A549 (cell line): ENCODE measurements at regions not wholly inside any gene's neighbourhood (a gene's known extent, or its start where the extent isn't known, plus 50 kb on each side); places are given as distances from the start of the nearest gene placed in this dataset.

Source experiments
- ATAC-seq, 2 experiments: fragments of 200-7000 bp in 1 of 2; fragments of >200 bp in 1 of 2; cut with Nextera tagmentation in 1 of 2; cut with Tn5 transposase in 1 of 2; 3 replicates each; pipeline versions ENCODE4 v1.8.0 to v1.9.1; 2018 to 2020; ENCODE audit warnings: mild to moderate bottlenecking in 1 of 2, moderate library complexity in 1 of 2
- CTCF ChIA-PET: fragments of 300-600 bp; sonication (Branson Sonifier 250); formaldehyde crosslinking; extraction: SDS; loops from one replicate; lab custom pipeline; 2021; ENCODE audit warnings: antibody characterized with exemption, inconsistent platforms; lab: Yijun Ruan, JAX
- POLR2A ChIA-PET: fragments of 350-600 bp; formaldehyde crosslinking; extraction: SDS; loops from one replicate; lab custom pipeline; 2021; ENCODE audit warnings: antibody characterized with exemption, inconsistent platforms; lab: Yijun Ruan, JAX
- DNase-seq, 2 experiments: peaks; one replicate each; pipeline versions ENCODE4 v3.0.0 to v3.0.0-alpha.2; 2011 to 2016; ENCODE audit warnings: low read depth in 1 of 2, low spot score in 1 of 2
- FAIRE-seq: peaks from 2 replicates; lab custom pipeline; 2011; peaks lifted over from hg19 to GRCh38; lab: Jason Lieb, UNC
- H3K27ac ChIP-seq, 2 experiments: fragments of >200 bp; sonication (Bioruptor Twin); formaldehyde crosslinking; 3 replicates each; pipeline ENCODE4 v1.5.1; 2016 to 2017
- H3K4me1 ChIP-seq: fragments of >200 bp; sonication (Bioruptor Twin); formaldehyde crosslinking; 3 replicates; pipeline ENCODE4 v1.6.1; 2016
- H3K4me2 ChIP-seq: fragments of >200 bp; sonication (Bioruptor Twin); formaldehyde crosslinking; 3 replicates; pipeline ENCODE4 v1.6.1; 2016
- H3K4me3 ChIP-seq: fragments of >200 bp; sonication (Bioruptor Twin); formaldehyde crosslinking; 3 replicates; pipeline ENCODE4 v1.5.1; 2016
- H3K9me3 ChIP-seq: fragments of >200 bp; sonication (Bioruptor Twin); formaldehyde crosslinking; 3 replicates; pipeline ENCODE4 v1.6.1; 2016
- BHLHE40 ChIP-seq: IDR thresholded peaks from 2 replicates; pipeline ENCODE4 v1.6.1; 2012; ENCODE audit warnings: low read depth, low read length, inconsistent platforms
- CBX8 ChIP-seq: fragments of 200-600 bp; sonication (generic); IDR thresholded peaks from 2 replicates; pipeline ENCODE4 v1.6.1; 2016
- CEBPB ChIP-seq, 2 experiments: fragments of >200 bp in 1 of 2; sonication (Bioruptor Twin) in 1 of 2; formaldehyde crosslinking in 1 of 2; IDR thresholded peaks; 2 replicates each; pipeline ENCODE4 v1.6.1; 2012 to 2016
- EHMT2 ChIP-seq: fragments of 200-600 bp; sonication (generic); IDR thresholded peaks from 2 replicates; pipeline ENCODE4 v1.6.1; 2016; ENCODE audit warnings: antibody characterized with exemption, low read depth, mild to moderate bottlenecking, moderate library complexity
- FOSL2 ChIP-seq, 2 experiments: fragments of 450-650 bp in 1 of 2; fragments of >200 bp in 1 of 2; sonication (Bioruptor Twin) in 1 of 2; formaldehyde crosslinking; IDR thresholded peaks; 2 replicates each; pipeline versions ENCODE4 v1.5.0 to v1.6.1; 2016 to 2020; ENCODE audit warnings: mild to moderate bottlenecking in 1 of 2, moderate library complexity in 1 of 2
- JUNB ChIP-seq: fragments of >200 bp; sonication (Bioruptor Twin); formaldehyde crosslinking; IDR thresholded peaks from 2 replicates; pipeline ENCODE4 v1.6.1; 2016
- KDM1A ChIP-seq: fragments of 200-600 bp; sonication (generic); IDR thresholded peaks from 2 replicates; pipeline ENCODE4 v1.6.1; 2016; ENCODE audit warnings: low read depth, mild to moderate bottlenecking
- MAFK ChIP-seq: fragments of 450-650 bp; IDR thresholded peaks from 2 replicates; pipeline ENCODE4 v1.6.1; 2014; ENCODE audit not compliant: partially characterized antibody
- MYC ChIP-seq: IDR thresholded peaks from 2 replicates; pipeline ENCODE4 v1.6.1; 2012; ENCODE audit warnings: mild to moderate bottlenecking, inconsistent platforms, low read length, improper control_type of control experiment, borderline replicate concordance
- NPAS2 ChIP-seq: fragments of 250-450 bp; sonication (Bioruptor Pico); IDR thresholded peaks from 2 replicates; pipeline ENCODE4 v1.8.0; 2022; ENCODE audit warnings: mild to moderate bottlenecking, moderate library complexity, borderline replicate concordance
- NR3C1 ChIP-seq: fragments of >200 bp; sonication (Bioruptor Twin); formaldehyde crosslinking; IDR thresholded peaks from 3 replicates; pipeline ENCODE4 v1.6.1; 2017
- PHF8 ChIP-seq: fragments of 200-600 bp; sonication (generic); IDR thresholded peaks from 2 replicates; pipeline ENCODE4 v1.6.1; 2016; ENCODE audit warnings: low read depth, mild to moderate bottlenecking, antibody characterized with exemption, moderate library complexity, borderline replicate concordance
- RCOR1 ChIP-seq: fragments of 150-350 bp; IDR thresholded peaks from 2 replicates; pipeline ENCODE4 v1.6.1; 2014; ENCODE audit warnings: antibody characterized with exemption, low read length, low read depth
- SMC3 ChIP-seq: fragments of >200 bp; sonication (Bioruptor Twin); formaldehyde crosslinking; IDR thresholded peaks from 3 replicates; pipeline ENCODE4 v1.6.1; 2018; ENCODE audit warnings: inconsistent platforms
- SREBF2 ChIP-seq: fragments of 450-650 bp; IDR thresholded peaks from 2 replicates; pipeline ENCODE4 v1.6.1; 2014; ENCODE audit warnings: mild to moderate bottlenecking, moderate library complexity
- TFCP2L1 ChIP-seq: fragments of 250-450 bp; sonication (Bioruptor Pico); IDR thresholded peaks from 2 replicates; pipeline ENCODE4 v1.5.0; 2021; ENCODE audit warnings: mild to moderate bottlenecking
- TP53 ChIP-seq: fragments of 250-450 bp; sonication (Bioruptor Pico); IDR thresholded peaks from 2 replicates; pipeline ENCODE4 v1.5.0; 2021; ENCODE audit warnings: mild to moderate bottlenecking, moderate library complexity
- ZC3H11A ChIP-seq: fragments of 450-650 bp; IDR thresholded peaks from 2 replicates; pipeline ENCODE4 v1.6.1; 2014; ENCODE audit warnings: antibody characterized with exemption, mild to moderate bottlenecking
- ZNF302 ChIP-seq: fragments of 250-450 bp; sonication (Bioruptor Pico); IDR thresholded peaks from 2 replicates; pipeline ENCODE4 v1.9.0; 2021; ENCODE audit warnings: inconsistent platforms, mild to moderate bottlenecking, moderate library complexity
- ZSCAN20 ChIP-seq: fragments of 250-450 bp; sonication (Bioruptor Pico); IDR thresholded peaks from 2 replicates; pipeline ENCODE4 v1.8.0; 2022; ENCODE audit warnings: mild to moderate bottlenecking, moderate library complexity
- WGBS: methylation state at CpG from one replicate; pipeline ENCODE4 v1.1.6; 2017; ENCODE audit errors: missing lambda C conversion rate; 5-methylcytosine and 5-hydroxymethylcytosine counted together
- TF ChIP-seq, protein P1 (sequence below): fragments of >200 bp; sonication (Bioruptor Twin); formaldehyde crosslinking; IDR thresholded peaks from 3 replicates; pipeline ENCODE4 v1.6.1; 2016
- TF ChIP-seq, protein P2 (sequence below): fragments of 450-650 bp; IDR thresholded peaks from 2 replicates; pipeline ENCODE4 v1.6.1; 2014; ENCODE audit warnings: antibody characterized with exemption
- TF ChIP-seq, protein P3 (sequence below): IDR thresholded peaks from 2 replicates; pipeline ENCODE4 v1.6.1; 2012
- TF ChIP-seq, protein P4 (sequence below): IDR thresholded peaks from 2 replicates; pipeline ENCODE4 v1.6.1; 2012; ENCODE audit warnings: low read depth, borderline replicate concordance

DNA sequence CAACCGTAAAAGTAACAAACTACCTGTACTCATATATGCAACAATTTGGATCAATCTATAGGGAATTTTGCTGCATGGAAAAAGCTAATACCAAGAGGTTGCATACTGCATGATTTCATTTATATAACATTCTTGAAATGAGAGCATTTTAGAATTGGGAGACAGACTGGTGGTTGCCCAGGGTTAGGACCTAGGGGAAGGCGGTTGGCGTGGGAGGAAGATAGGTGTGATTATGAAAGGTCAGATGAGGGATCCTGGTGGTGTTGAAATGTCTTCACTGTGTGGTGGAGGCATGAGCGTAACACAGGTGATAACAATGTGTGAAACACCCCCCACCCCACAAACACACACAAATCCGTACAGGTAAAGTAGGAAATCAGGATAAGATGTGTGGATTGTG, 176.6 kb upstream of the ZBED5 start:
- POLR2A ChIA-PET = no interaction called here
- CTCF ChIA-PET = interaction anchor here (0.6 to 9.5 kb wide), 7 partner anchors 13 to 1362 kb away, joined by 3 to 128 read pairs (median 4); no protein-coding TSS in a partner anchor

DNA sequence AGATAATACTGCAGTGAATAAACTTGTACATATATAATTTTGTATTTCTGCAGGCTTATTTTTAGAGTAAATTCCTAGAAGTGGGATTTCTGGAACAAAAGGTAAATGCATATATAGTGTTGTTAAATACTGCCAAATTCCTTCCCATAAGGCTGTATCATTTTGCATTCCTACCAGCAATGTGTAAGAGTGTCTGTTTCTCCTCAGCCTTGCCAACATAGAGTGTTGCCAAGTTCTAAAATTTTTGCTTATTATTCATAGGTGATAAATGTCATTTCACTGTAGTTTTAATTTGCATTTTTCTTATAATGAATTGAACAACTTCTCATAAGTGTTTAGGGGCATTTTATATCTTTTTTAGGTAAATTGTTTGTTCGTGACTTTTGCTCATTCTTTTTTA, 174.2 kb upstream of the ZBED5 start:
- POLR2A ChIA-PET = no interaction called here
- DNase-seq (no peak), ATAC-seq (no peak), FAIRE-seq (no peak)
- CTCF ChIA-PET = interaction anchor here (0.6 to 6.9 kb wide), 4 partner anchors 98 to 756 kb away, joined by 3 to 111 read pairs (median 6); no protein-coding TSS in a partner anchor
- Histone ChIP-seq H3K9me3 (no peaks in the 10 kb centered on the region), H3K4me2 (no peak overlapping the region), H3K27ac (no peak overlapping the region)
- TF ChIP-seq, protein P1, sequence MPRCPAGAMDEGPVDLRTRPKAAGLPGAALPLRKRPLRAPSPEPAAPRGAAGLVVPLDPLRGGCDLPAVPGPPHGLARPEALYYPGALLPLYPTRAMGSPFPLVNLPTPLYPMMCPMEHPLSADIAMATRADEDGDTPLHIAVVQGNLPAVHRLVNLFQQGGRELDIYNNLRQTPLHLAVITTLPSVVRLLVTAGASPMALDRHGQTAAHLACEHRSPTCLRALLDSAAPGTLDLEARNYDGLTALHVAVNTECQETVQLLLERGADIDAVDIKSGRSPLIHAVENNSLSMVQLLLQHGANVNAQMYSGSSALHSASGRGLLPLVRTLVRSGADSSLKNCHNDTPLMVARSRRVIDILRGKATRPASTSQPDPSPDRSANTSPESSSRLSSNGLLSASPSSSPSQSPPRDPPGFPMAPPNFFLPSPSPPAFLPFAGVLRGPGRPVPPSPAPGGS = no peak
- no peak for TF ChIP-seq EHMT2
- no peak for TF ChIP-seq NPAS2 (CRISPR knock-in tag)
- no peak for TF ChIP-seq NR3C1
- TF ChIP-seq MAFK = no peak
- TF ChIP-seq SREBF2 = no peak
- no peak for TF ChIP-seq SMC3
- TF ChIP-seq CEBPB (IDR thresholded peaks at IDR 0.05) = no peak
- no peak for TF ChIP-seq MYC
- TF ChIP-seq CBX8 = no peak
- TF ChIP-seq, protein P2, sequence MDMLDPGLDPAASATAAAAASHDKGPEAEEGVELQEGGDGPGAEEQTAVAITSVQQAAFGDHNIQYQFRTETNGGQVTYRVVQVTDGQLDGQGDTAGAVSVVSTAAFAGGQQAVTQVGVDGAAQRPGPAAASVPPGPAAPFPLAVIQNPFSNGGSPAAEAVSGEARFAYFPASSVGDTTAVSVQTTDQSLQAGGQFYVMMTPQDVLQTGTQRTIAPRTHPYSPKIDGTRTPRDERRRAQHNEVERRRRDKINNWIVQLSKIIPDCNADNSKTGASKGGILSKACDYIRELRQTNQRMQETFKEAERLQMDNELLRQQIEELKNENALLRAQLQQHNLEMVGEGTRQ = no peak
- TF ChIP-seq ZC3H11A = no peak
- TF ChIP-seq RCOR1 = no peak
- TF ChIP-seq TP53 (CRISPR knock-in tag) = no peak
- TF ChIP-seq, all 56 proteins: peak for 0
- WGBS = 20% methylated on average over 1 of the region's 1 CpG
- Histone ChIP-seq H3K4me3 (no peak overlapping the region), H3K4me1 (peaks cover 9% of the 10 kb centered on the region; the same call in 2 of the 3 replicates)

More for the DNA sequence above, 176.6 kb upstream of the ZBED5 start:
- H3K4me2 ChIP-seq = no peak overlapping the region
- no peak for ATAC-seq
- no peak for TF ChIP-seq MAFK
- TF ChIP-seq PHF8 = no peak
- no peak for TF ChIP-seq TP53 (CRISPR knock-in tag)
- TF ChIP-seq, protein P1 = no peak
- TF ChIP-seq BHLHE40 = no peak
- TF ChIP-seq, protein P3, sequence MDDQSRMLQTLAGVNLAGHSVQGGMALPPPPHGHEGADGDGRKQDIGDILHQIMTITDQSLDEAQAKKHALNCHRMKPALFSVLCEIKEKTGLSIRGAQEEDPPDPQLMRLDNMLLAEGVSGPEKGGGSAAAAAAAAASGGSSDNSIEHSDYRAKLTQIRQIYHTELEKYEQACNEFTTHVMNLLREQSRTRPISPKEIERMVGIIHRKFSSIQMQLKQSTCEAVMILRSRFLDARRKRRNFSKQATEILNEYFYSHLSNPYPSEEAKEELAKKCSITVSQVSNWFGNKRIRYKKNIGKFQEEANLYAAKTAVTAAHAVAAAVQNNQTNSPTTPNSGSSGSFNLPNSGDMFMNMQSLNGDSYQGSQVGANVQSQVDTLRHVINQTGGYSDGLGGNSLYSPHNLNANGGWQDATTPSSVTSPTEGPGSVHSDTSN = no peak
- TF ChIP-seq SMC3 = no peak
- no peak for TF ChIP-seq JUNB
- no peak for TF ChIP-seq FOSL2 (IDR thresholded peaks at IDR 0.05)
- TF ChIP-seq FOSL2 (CRISPR knock-in tag; IDR thresholded peaks at IDR 0.05) = no peak
- no peak for TF ChIP-seq MYC
- TF ChIP-seq KDM1A = no peak
- TF ChIP-seq ZNF302 (CRISPR knock-in tag) = no peak
- no peak for TF ChIP-seq ZSCAN20
- no peak for TF ChIP-seq TFCP2L1
- TF ChIP-seq, protein P4, sequence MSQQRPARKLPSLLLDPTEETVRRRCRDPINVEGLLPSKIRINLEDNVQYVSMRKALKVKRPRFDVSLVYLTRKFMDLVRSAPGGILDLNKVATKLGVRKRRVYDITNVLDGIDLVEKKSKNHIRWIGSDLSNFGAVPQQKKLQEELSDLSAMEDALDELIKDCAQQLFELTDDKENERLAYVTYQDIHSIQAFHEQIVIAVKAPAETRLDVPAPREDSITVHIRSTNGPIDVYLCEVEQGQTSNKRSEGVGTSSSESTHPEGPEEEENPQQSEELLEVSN = no peak
- FAIRE-seq = no peak
- no peaks in the 10 kb centered on the region for H3K4me1 ChIP-seq
- H3K9me3 ChIP-seq = no peaks in the 10 kb centered on the region
- H3K4me3 ChIP-seq = no peak overlapping the region
- no peak overlapping the region for H3K27ac ChIP-seq
- DNase-seq = no peak
- WGBS = 68% methylated on average over 5 of the region's 5 CpGs
